Gastrocnemius medialis (tissue), 4 donors: ENCODE measurements at regions not wholly inside any gene's neighbourhood (a gene's known extent, or its start where the extent isn't known, plus 50 kb on each side); places are given as distances from the start of the nearest gene placed in this dataset.
"Not testable (repeated sequence)": the region's sequence is repeated elsewhere in the genome, so short reads cannot be mapped to it uniquely, and the experiment has no call there.

Source experiments
- POLR2A ChIP-seq, 2 donors: fragments of 450-650 bp; IDR thresholded peaks; one replicate each; pipeline ENCODE4 v1.6.1; 2017; ENCODE audit warnings: antibody characterized with exemption in 2 of 2, mild to moderate bottlenecking in 2 of 2, moderate library complexity in 2 of 2
- TF ChIP-seq, protein P1 (sequence below), 5 experiments: fragments of 450-650 bp in 3 of 5; fragments of 200-600 bp in 2 of 5; sonication (generic) in 2 of 5; IDR thresholded peaks in 4 of 5; conservative IDR thresholded peaks in 1 of 5; 1 replicate in 4 of 5; 2 replicates in 1 of 5; pipeline ENCODE4 v1.5.1; 2016 to 2019; ENCODE audit warnings: antibody characterized with exemption in 5 of 5, mild to moderate bottlenecking in 3 of 5, moderate library complexity in 3 of 5

DNA sequence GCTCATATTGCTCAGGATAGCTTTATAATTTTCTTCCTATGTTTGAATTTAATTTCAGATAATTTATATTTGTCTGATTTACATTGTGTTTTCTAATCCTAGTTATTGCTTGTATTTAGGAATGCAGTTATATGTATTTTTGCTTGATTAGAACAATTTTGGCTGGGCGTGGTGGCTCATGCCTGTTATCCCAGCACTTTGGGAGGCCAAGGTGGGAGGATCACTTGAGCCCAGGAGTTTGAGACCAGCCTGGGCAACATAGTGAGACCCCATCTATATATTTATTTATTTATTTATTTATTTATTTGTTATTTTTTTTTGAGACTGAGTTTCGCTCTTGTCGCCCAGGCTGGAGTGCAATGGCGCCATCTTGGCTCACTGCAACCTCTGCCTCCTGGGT, 73.9 kb downstream of the KPNA2 start:
- not testable (repeated sequence) for TF ChIP-seq POLR2A (IDR thresholded peaks at IDR 0.05)
- TF ChIP-seq, protein P1, sequence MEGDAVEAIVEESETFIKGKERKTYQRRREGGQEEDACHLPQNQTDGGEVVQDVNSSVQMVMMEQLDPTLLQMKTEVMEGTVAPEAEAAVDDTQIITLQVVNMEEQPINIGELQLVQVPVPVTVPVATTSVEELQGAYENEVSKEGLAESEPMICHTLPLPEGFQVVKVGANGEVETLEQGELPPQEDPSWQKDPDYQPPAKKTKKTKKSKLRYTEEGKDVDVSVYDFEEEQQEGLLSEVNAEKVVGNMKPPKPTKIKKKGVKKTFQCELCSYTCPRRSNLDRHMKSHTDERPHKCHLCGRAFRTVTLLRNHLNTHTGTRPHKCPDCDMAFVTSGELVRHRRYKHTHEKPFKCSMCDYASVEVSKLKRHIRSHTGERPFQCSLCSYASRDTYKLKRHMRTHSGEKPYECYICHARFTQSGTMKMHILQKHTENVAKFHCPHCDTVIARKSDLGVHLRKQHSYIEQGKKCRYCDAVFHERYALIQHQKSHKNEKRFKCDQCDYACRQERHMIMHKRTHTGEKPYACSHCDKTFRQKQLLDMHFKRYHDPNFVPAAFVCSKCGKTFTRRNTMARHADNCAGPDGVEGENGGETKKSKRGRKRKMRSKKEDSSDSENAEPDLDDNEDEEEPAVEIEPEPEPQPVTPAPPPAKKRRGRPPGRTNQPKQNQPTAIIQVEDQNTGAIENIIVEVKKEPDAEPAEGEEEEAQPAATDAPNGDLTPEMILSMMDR (IDR thresholded peaks at IDR 0.05 in 4 of 5, conservative IDR thresholded peaks at IDR 0.05 in 1 of 5) = not testable (repeated sequence)
